ENCODE measurements at regions not wholly inside any gene's neighbourhood (a gene's known extent, or its start where the extent isn't known, plus 50 kb on each side); places are given as distances from the start of the nearest gene placed in this dataset.
A peak's percentile ranks its signal among the peaks of the same experiment; 100 is the strongest.

GRCh38 chr15:85307687-85308045 is 72.7 kb upstream of the AKAP13 start:
- DNase-seq (ENCODE audit: low spot score), result no peak

GRCh38 chr15:85311647-85312046 is 68.8 kb upstream of the AKAP13 start:
- no peak for DNase-seq (ENCODE audit: low spot score)

- no peak for DNase-seq (ENCODE audit: low spot score)
Observed at GRCh38 chr15:85312486-85312885, 67.9 kb upstream of the AKAP13 start.

GRCh38 chr15:85312929-85313331 is 67.5 kb upstream of the AKAP13 start:
- no peak for DNase-seq (ENCODE audit: low spot score)

- DNase-seq (ENCODE audit: low spot score), result no peak
Observed at GRCh38 chr15:85313339-85313738, 67.1 kb upstream of the AKAP13 start.

- DNase-seq (ENCODE audit: low spot score), result no peak
Observed at GRCh38 chr15:85314146-85314545, 66.3 kb upstream of the AKAP13 start.

- DNase-seq (ENCODE audit: low spot score), result no peak
Observed at GRCh38 chr15:85314633-85315032, 65.8 kb upstream of the AKAP13 start.

GRCh38 chr15:85316244-85316934 is 64.0 kb upstream of the AKAP13 start:
- peak; percentile 32 for DNase-seq (ENCODE audit: low spot score)

GRCh38 chr15:85318048-85318731 is 62.2 kb upstream of the AKAP13 start:
- no peak for DNase-seq (ENCODE audit: low spot score)

- no peak for DNase-seq (ENCODE audit: low spot score)
Observed at GRCh38 chr15:85318732-85319076, 61.7 kb upstream of the AKAP13 start.

- DNase-seq (ENCODE audit: low spot score), result no peak
Observed at GRCh38 chr15:85324202-85324601, 56.2 kb upstream of the AKAP13 start.

GRCh38 chr15:85325834-85326233 is 54.6 kb upstream of the AKAP13 start:
- no peak for DNase-seq (ENCODE audit: low spot score)

GRCh38 chr15:85326291-85326690 is 54.1 kb upstream of the AKAP13 start:
- DNase-seq (ENCODE audit: low spot score), result no peak

GRCh38 chr15:85327820-85328219 is 52.6 kb upstream of the AKAP13 start:
- no peak for DNase-seq (ENCODE audit: low spot score)

GRCh38 chr15:85329561-85330422 is 50.6 kb upstream of the AKAP13 start:
- peak; percentile 46 for DNase-seq (ENCODE audit: low spot score)
